ENCODE measurements at regions not wholly inside any gene's neighbourhood (a gene's known extent, or its start where the extent isn't known, plus 50 kb on each side); places are given as distances from the start of the nearest gene placed in this dataset.

DNA sequence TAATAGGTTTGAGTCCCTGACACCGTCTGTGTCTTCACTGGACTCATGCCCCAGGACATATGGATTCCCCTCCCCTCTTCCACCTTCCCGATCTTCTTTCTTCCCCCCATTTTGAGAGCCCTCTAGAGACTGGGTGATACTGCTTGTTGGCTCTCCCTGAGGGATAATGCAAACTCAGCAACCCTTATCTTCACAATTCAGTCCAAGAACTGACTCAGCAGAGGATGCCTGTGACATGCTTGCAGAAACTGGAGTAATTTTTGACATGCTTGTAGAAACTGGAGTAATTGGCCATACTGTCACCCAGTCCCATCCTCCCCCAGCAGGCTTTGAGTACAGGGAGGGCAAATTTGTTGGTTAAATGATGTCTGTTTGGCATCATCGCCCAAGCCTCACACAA, 127.6 kb upstream of the CTTNBP2NL start:
- Mint-ChIP-seq H3K4me1 (no peaks in the 10 kb centered on the region), H3K4me3 (no peak overlapping the region), H3K36me3 (no peaks in the 10 kb centered on the region), H3K27me3 (peaks cover 20 to 21% of the 10 kb centered on the region in 2 donors), H3K27ac (no peak overlapping the region), H3K9me3 (peaks cover 5 to 11% of the 10 kb centered on the region in 2 donors)
- DNase-seq (no peak), ATAC-seq (replicated peaks) (no peak)

DNA sequence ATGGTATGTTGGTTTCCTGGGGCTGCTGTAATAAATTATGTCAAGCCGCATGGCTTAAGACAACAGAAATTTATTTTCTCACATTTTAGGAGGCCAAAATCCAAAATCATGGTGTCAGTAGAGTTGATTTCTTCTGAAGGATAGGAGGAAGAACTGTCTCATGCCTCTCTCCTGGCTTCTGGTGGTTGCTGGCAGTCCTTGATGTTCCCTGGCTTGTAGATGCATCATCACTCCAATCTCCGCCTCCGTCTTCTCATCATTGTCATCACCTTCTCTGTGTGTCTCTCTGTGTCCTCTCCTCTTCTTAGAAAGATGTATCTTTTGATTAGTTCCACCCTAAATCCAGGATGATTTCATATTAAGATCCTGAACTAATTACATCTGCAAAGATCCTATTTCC, 124.7 kb upstream of the CTTNBP2NL start:
- no peak for ATAC-seq (replicated peaks)
- H3K27ac Mint-ChIP-seq = no peak overlapping the region
- peaks cover 12 to 19% of the 10 kb centered on the region in 2 donors for H3K9me3 Mint-ChIP-seq
- H3K4me1 Mint-ChIP-seq = no peaks in the 10 kb centered on the region
- H3K4me3 Mint-ChIP-seq = no peak overlapping the region
- no peak for DNase-seq
- H3K36me3 Mint-ChIP-seq = peaks cover 0 to 4% of the 10 kb centered on the region in 2 donors
- peaks cover 27 to 29% of the 10 kb centered on the region in 2 donors for H3K27me3 Mint-ChIP-seq

DNA sequence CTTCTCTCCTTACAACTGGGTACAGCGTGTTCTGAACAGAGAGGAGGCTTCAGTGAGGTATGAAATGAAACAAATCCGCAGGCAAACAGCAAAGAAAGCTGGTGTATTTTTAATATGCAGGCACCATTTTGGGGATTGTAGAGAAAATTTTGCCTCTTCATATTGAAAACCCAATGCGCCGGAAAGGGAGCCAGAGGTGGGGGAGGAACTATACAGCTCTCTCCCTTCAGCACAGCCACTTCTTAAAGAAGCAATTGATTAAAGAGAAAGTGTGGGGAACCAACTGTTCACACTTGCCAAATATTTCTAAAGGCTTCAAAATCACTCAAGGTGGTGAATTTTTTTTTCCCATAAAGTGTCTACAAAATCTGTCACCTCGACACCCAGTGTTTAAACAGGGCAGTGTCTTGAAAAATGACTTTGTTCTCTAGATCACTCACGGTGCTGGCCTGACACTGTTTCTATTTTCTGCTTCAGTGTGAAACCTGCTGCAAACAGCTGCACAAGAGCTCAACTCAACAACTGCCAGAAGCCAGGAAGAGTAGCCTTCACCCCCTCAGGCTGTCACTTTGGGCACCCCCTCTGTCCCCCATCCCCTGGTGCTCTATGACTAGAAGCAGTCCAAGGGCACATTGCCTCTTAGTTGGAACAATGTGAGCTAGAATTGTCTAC, 123.8 kb upstream of the CTTNBP2NL start:
- Mint-ChIP-seq H3K27me3 (peaks cover 19 to 27% of the 10 kb centered on the region in 2 donors), H3K4me3 (no peak overlapping the region), H3K27ac (no peak overlapping the region), H3K9me3 (peaks cover 12 to 19% of the 10 kb centered on the region in 2 donors), H3K36me3 (peaks cover 0 to 4% of the 10 kb centered on the region in 2 donors), H3K4me1 (no peaks in the 10 kb centered on the region)
- ATAC-seq (replicated peaks) (no peak), DNase-seq (no peak)

DNA sequence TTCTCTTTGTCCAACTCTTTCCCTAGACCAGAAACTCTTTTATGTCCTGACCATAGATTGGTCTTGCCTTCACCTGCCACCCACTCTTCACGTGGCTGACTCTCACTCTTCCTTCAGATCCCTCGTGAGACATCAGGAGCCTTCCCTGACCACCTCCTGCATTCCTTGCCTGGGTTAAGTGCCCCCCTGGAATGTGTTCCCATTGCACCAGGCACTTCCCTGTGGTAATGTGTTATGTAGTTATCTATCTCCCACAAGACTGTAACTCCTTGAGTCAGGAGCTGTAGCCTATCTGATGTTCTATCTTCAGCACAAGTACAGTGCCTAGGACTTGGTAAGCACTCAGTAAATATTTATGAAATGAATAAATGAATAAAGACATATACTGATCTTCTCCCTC, 111.2 kb upstream of the CTTNBP2NL start:
- DNase-seq (no peak), ATAC-seq (replicated peaks) (no peak)
- H3K27ac Mint-ChIP-seq = no peak overlapping the region
- peaks cover 20 to 26% of the 10 kb centered on the region in 2 donors for H3K27me3 Mint-ChIP-seq
- peaks cover 0 to 3% of the 10 kb centered on the region in 2 donors for H3K9me3 Mint-ChIP-seq
- no peaks in the 10 kb centered on the region for H3K4me1 Mint-ChIP-seq
- H3K36me3 Mint-ChIP-seq = no peaks in the 10 kb centered on the region
- no peak overlapping the region for H3K4me3 Mint-ChIP-seq

DNA sequence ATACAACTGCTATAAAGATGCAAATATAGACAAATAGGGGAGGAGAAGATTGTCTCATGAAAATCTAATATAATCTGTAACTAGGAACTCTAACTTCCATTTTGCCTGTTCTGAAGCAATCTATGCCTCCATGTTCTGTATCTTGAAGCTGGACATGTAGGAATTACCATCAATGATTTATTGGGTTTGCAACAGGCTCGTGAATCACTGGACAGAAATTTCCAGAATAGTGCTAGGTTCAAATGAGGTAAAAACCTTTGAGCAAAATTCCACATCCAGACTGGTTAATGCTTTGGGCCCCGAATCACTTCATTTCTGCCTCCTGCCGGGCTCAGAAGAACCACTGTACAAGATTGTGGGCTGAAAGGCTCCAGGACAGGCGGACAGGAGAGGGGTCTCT, 110.7 kb upstream of the CTTNBP2NL start:
- Mint-ChIP-seq H3K4me1 (no peaks in the 10 kb centered on the region), H3K9me3 (peaks cover 0 to 3% of the 10 kb centered on the region in 2 donors), H3K27ac (no peak overlapping the region), H3K27me3 (peaks cover 20 to 26% of the 10 kb centered on the region in 2 donors), H3K4me3 (no peak overlapping the region), H3K36me3 (no peaks in the 10 kb centered on the region)
- no peak for ATAC-seq (replicated peaks)
- no peak for DNase-seq

DNA sequence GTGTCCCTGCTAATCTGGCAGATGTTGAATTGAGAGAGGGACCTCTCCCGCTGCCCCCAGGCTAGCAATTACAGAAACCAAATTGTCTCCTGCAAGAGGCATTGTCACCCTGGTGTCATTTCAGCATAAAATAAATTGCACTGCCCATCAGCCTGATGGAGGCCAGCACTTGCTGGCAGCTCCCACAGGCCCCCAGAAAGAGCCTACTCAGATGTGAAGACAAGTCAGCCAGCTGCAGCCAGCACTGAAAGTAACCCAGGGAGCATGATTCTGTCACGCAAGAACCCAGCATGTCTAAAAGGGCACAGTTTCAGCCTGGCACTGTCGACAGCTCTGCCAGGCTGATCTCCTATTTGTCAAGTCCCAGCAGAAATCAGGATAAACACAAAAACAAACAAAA, 110.3 kb upstream of the CTTNBP2NL start:
- Mint-ChIP-seq H3K27ac (no peak overlapping the region), H3K27me3 (peaks cover 20 to 26% of the 10 kb centered on the region in 2 donors), H3K9me3 (peaks cover 0 to 3% of the 10 kb centered on the region in 2 donors), H3K4me1 (no peaks in the 10 kb centered on the region), H3K4me3 (no peak overlapping the region), H3K36me3 (no peaks in the 10 kb centered on the region)
- ATAC-seq (replicated peaks) (no peak), DNase-seq (no peak)

DNA sequence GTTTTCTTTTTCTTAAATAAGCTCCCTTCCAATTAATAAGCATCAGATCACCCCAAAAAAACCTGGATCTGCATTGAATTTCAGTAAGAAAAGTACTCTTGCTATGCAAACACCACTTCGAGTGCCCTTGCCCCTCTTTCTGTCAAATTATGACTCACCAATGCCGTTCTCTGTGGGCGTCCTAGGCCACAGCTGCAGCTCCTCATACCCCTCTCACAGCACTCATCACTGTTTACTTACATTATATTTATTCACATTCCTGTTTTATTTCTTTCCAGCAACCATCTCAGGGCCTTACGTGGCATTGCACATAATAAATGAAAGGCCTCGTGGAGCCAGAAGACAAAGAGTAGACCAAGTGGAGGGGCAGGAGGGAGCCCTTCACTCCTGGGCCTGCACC, 99.1 kb upstream of the CTTNBP2NL start:
- H3K27me3 Mint-ChIP-seq = peaks cover 4 to 7% of the 10 kb centered on the region in 2 donors

DNA sequence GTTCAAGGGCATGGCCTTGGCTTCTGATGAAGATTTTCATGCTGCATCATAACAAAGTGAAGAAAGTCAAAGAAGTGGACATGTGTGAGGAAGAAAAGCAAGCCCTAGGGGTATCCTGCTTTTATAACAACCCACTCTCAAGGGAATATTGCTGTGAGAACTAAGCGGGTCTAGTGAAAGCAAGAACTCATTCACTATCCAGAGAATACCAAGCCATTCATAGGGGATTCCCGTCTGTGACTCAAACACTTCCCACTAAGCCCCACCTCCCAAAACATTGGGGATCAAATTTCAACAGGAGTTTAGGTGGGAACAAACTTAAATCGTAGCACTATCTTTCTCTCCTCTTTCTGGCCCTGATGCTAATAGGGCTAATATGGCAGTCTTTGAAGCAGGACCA, 98.5 kb upstream of the CTTNBP2NL start:
- DNase-seq (no peak), ATAC-seq (replicated peaks) (no peak)
- Mint-ChIP-seq H3K27me3 (peaks cover 4 to 7% of the 10 kb centered on the region in 2 donors), H3K36me3 (no peaks in the 10 kb centered on the region), H3K4me3 (no peak overlapping the region), H3K27ac (no peak overlapping the region), H3K4me1 (no peaks in the 10 kb centered on the region), H3K9me3 (peaks cover 12 to 15% of the 10 kb centered on the region in 2 donors)

More for the DNA sequence above, 99.1 kb upstream of the CTTNBP2NL start:
- Mint-ChIP-seq H3K4me3 (no peak overlapping the region), H3K9me3 (peaks cover 12 to 16% of the 10 kb centered on the region in 2 donors), H3K36me3 (no peaks in the 10 kb centered on the region), H3K27ac (no peak overlapping the region), H3K4me1 (no peaks in the 10 kb centered on the region)
- no peak for DNase-seq
- ATAC-seq (replicated peaks) = no peak

DNA sequence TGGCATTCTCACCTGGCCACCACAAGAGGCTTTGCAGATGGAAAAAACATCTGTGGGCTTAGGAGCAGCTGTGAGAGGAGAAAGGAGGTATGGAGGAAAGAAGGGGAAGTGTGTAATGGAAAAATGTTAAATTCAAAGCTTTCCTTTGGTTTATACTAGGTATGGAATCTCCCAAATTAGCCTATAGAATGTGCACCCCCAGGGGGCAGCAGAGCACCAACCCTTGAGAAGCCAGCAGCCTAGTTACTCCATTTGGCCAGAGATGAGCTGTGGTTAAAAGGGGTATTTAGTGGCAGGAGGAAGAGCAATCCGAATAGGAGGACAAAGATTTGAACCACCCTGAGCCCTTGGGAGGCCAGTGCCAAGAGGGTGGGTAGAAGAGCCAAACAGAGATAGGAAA, 97.5 kb upstream of the CTTNBP2NL start:
- Mint-ChIP-seq H3K9me3 (peaks cover 12 to 15% of the 10 kb centered on the region in 2 donors), H3K4me1 (no peaks in the 10 kb centered on the region), H3K36me3 (no peaks in the 10 kb centered on the region), H3K27ac (no peak overlapping the region), H3K27me3 (peaks cover 4 to 13% of the 10 kb centered on the region in 2 donors), H3K4me3 (no peak overlapping the region)
- DNase-seq (no peak), ATAC-seq (replicated peaks) (no peak)

DNA sequence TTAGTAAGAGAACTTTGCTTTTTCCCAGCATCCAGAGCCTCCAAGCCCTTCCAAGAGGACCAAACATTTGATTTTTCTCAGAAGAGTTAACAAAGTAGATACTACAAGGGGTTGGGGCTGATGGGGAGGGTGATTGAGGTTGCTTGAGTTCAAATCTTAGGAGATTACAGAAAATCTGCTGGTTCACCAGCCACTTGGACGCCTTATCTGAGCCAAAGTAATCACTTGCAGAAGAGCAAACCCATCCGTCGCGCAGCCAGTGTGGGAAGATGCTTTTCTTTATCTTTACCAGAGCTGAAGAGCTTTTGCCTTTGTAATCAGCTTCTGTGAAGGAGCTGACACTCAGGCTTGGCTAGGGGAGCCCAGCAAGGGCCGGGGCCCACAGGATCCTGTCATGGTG, 91.9 kb upstream of the CTTNBP2NL start:
- DNase-seq (no peak), ATAC-seq (replicated peaks) (no peak)
- Mint-ChIP-seq H3K4me1 (no peaks in the 10 kb centered on the region), H3K27me3 (peaks cover 13 to 16% of the 10 kb centered on the region in 2 donors), H3K9me3 (peaks cover 0 to 4% of the 10 kb centered on the region in 2 donors), H3K4me3 (no peak overlapping the region), H3K36me3 (no peaks in the 10 kb centered on the region), H3K27ac (no peak overlapping the region)

DNA sequence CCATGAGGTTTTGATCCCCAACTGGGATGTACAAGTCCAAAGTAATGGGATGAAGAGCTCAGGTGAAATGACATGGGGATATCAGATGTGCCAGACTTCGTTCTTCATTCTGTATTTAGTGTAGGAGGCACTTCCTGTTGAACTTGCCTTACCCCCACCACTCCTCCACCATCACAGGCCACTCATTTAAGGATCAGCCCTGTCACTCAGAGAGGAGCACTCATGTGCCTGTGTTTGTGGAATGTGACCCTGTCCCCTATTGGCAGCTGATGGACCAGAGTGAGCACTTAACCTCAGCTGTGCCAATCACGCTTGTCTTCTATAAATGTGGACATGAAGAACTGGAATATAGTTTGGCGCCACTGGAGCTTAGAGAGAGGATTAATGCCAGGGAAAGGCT, 91.4 kb upstream of the CTTNBP2NL start:
- no peak for DNase-seq
- peaks cover 13 to 16% of the 10 kb centered on the region in 2 donors for H3K27me3 Mint-ChIP-seq
- no peaks in the 10 kb centered on the region for H3K4me1 Mint-ChIP-seq
- peak in 1 of 2 donors; percentile 4 for ATAC-seq (replicated peaks)
- H3K4me3 Mint-ChIP-seq = no peak overlapping the region
- H3K36me3 Mint-ChIP-seq = no peaks in the 10 kb centered on the region
- H3K27ac Mint-ChIP-seq = no peak overlapping the region
- no peaks in the 10 kb centered on the region for H3K9me3 Mint-ChIP-seq

DNA sequence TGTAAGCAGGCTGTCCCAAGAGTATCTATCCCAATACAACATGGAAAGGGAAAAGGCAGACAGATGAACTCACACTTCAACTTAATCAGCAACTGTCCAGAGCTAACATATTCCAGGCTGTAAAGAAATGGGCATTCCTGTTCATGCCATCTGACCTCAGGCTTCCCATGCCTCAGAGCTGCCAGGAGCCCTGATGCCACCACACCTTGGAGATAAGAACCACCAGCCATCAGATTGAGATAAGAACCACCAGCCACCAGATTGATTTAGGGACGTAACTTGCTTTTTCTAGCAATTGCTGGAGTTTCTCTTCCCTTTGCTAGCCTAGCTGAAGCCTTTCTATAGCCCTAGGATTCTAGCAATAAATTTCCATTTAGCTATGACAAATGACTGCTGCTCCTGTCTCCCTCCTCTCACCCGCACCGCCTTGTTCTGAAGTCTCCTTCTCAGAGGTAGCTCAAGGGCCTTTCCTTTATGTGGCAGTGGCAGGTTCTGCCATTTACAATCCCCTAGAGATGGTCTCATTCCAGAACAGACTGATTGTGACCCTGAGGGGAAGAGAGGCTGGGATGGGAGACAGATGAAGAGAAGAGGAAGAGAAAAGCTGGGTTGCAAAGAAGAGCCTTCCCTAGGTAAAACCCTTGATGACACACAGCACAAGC, 88.0 kb upstream of the CTTNBP2NL start:
- ATAC-seq (replicated peaks) = no peak
- no peaks in the 10 kb centered on the region for H3K4me1 Mint-ChIP-seq

DNA sequence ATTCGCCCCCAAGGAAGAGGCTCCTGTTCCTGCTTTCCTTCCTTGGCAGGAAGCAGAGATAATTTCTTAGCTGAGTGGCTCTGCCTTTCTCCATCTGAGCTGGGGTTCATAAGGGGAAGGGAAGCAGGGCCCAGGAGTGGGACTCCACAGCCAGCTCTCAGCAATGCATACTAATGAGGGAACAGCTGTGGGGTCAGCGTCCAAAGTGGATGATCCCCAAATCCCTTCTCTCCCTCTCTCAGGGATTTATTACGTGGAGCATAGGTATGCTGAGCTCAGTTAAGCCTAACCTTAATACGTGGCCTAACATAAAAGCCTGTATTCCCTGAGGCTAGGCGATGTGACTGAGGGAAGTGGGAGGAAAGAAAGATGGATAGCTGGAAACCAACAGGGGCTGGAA, 87.3 kb upstream of the CTTNBP2NL start:
- Mint-ChIP-seq H3K4me3 (no peak overlapping the region), H3K9me3 (no peaks in the 10 kb centered on the region), H3K4me1 (no peaks in the 10 kb centered on the region), H3K27ac (no peak overlapping the region), H3K36me3 (no peaks in the 10 kb centered on the region), H3K27me3 (peaks cover 23 to 28% of the 10 kb centered on the region in 2 donors)
- ATAC-seq (replicated peaks) (no peak), DNase-seq (no peak)

More for the DNA sequence above, 88.0 kb upstream of the CTTNBP2NL start:
- peaks cover 26 to 28% of the 10 kb centered on the region in 2 donors for H3K27me3 Mint-ChIP-seq
- no peaks in the 10 kb centered on the region for H3K9me3 Mint-ChIP-seq
- H3K27ac Mint-ChIP-seq = no peak overlapping the region
- no peak overlapping the region for H3K4me3 Mint-ChIP-seq
- DNase-seq = no peak
- no peaks in the 10 kb centered on the region for H3K36me3 Mint-ChIP-seq

DNA sequence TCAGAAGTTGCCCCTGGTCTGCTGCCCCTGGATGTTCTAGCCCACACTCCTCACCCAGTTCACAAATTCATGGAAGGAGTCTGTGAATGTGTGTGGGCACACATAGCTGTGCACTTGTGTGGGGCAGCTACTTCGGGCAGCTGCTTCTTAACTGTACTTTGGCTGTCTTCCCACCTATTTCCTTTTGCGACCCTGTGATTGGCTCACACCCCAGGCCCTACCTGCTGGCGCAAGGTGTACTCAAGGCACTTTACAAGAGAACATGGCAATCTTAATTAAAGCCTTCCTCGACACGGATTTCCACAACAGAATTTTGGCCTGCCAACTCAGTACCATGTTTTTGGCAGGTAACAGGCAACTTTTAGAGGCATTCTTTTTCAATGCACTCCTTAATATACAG, 86.5 kb upstream of the CTTNBP2NL start:
- no peak for DNase-seq
- Mint-ChIP-seq H3K27ac (no peak overlapping the region), H3K27me3 (peaks cover 23 to 28% of the 10 kb centered on the region in 2 donors), H3K9me3 (no peaks in the 10 kb centered on the region), H3K36me3 (no peaks in the 10 kb centered on the region), H3K4me3 (no peak overlapping the region), H3K4me1 (no peaks in the 10 kb centered on the region)
- ATAC-seq (replicated peaks) = no peak

DNA sequence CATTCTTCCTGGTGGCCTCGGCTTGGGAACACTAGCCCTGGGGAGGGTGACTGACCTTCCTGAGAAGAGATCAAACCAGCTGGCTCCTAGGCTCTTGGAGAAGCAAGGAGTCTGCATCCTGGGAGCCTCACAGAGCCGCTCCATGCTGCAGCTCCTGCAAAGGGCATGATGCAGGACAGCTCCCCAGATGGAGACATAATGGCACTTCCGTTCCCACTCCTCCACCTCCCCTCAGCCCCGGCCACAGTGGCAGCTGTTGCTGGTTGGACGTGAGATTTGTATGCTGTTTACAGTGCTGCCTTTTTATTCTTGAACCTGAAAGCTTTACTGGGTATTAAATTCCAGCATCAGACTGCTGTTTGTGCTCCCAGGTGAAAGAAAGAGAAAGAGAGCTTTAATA, 83.7 kb upstream of the CTTNBP2NL start:
- Mint-ChIP-seq H3K4me3 (no peak overlapping the region), H3K4me1 (no peaks in the 10 kb centered on the region), H3K36me3 (no peaks in the 10 kb centered on the region), H3K27me3 (peaks cover 32 to 33% of the 10 kb centered on the region in 2 donors), H3K9me3 (no peaks in the 10 kb centered on the region), H3K27ac (no peak overlapping the region)
- ATAC-seq (replicated peaks) (no peak), DNase-seq (no peak)

All from stimulated activated naive B cell treated with anti-CD40 and anti-IgM and Interleukin-4, amounts not matched to agents 10 μg/mL and 1 μg/mL and 100 μg/mL, for 72 hours (primary cell).